Activated naive CD4-positive, alpha-beta T cell treated with anti-CD3 and anti-CD28 coated beads for 36 hours (primary cell): ENCODE measurements at regions not wholly inside any gene's neighbourhood (a gene's known extent, or its start where the extent isn't known, plus 50 kb on each side); places are given as distances from the start of the nearest gene placed in this dataset.
"Not testable (repeated sequence)": the region's sequence is repeated elsewhere in the genome, so short reads cannot be mapped to it uniquely, and the experiment has no call there.

Experiments
- CTCF ChIA-PET: fragments of 350-600 bp; sonication (Branson Sonifier 250); formaldehyde crosslinking; loops from one replicate; lab custom pipeline; 2021; ENCODE audit warnings: antibody characterized with exemption; lab: Charles Lee
- DNase-seq: peaks from one replicate; pipeline ENCODE4 v3.0.0-alpha.2; 2020
- H3K27ac Mint-ChIP-seq: one replicate; pipeline ENCODE4 v1.8.0; 2021; ENCODE audit warnings: mild to moderate bottlenecking, mixed read lengths
- H3K27me3 Mint-ChIP-seq: one replicate; pipeline ENCODE4 v1.8.0; 2021; ENCODE audit warnings: low read depth, mixed read lengths
- H3K36me3 Mint-ChIP-seq: one replicate; pipeline ENCODE4 v1.8.0; 2021; ENCODE audit warnings: low read depth, mixed read lengths
- H3K4me1 Mint-ChIP-seq: one replicate; pipeline ENCODE4 v1.8.0; 2021; ENCODE audit warnings: low read depth, mixed read lengths
- H3K4me3 Mint-ChIP-seq: one replicate; pipeline ENCODE4 v1.8.0; 2021; ENCODE audit warnings: mild to moderate bottlenecking, moderate library complexity, mixed read lengths
- H3K9me3 Mint-ChIP-seq: one replicate; pipeline ENCODE4 v1.8.0; 2021; ENCODE audit warnings: mixed read lengths
- intact Hi-C: fragments of 100-400 bp; cut with micrococcal nuclease; formaldehyde crosslinking; loops from one replicate; pipeline ENCODE4 v1.15.1; 2023

GRCh38 chr4:189202182-189202868 lies 738.3 kb upstream of the FRG1 start:
- Mint-ChIP-seq H3K4me3 (no peak overlapping the region), H3K36me3 (no peaks in the 10 kb centered on the region), H3K9me3 (no peaks in the 10 kb centered on the region), H3K4me1 (peaks cover 4% of the 10 kb centered on the region), H3K27ac (no peak overlapping the region), H3K27me3 (peaks cover 8% of the 10 kb centered on the region)
- DNase-seq = peak; percentile 29
- CTCF ChIA-PET = interaction anchor here (0.8 to 1.0 kb wide), 2 partner anchors 92 to 328 kb away, joined by 3 read pairs; no protein-coding TSS in a partner anchor
- intact Hi-C loops = loop anchor here (2.0 kb wide), 1 partner anchor 1596 kb away; no protein-coding TSS in a partner anchor

- Mint-ChIP-seq H3K9me3 (no peaks in the 10 kb centered on the region), H3K27me3 (peaks cover 8% of the 10 kb centered on the region)
Measured at GRCh38 chr4:189202869-189203271, 737.8 kb upstream of the FRG1 start.

GRCh38 chr4:189204616-189205015 lies 736.1 kb upstream of the FRG1 start:
- H3K36me3 Mint-ChIP-seq = no peaks in the 10 kb centered on the region
- DNase-seq = no peak
- no peak overlapping the region for H3K27ac Mint-ChIP-seq
- H3K4me3 Mint-ChIP-seq = no peak overlapping the region
- H3K4me1 Mint-ChIP-seq = peaks cover 4% of the 10 kb centered on the region
- intact Hi-C loops = no loop called here
- H3K27me3 Mint-ChIP-seq = peaks cover 8% of the 10 kb centered on the region
- H3K9me3 Mint-ChIP-seq = no peaks in the 10 kb centered on the region
- CTCF ChIA-PET = no interaction called here

More at GRCh38 chr4:189202869-189203271, 737.8 kb upstream of the FRG1 start:
- no peak for DNase-seq
- CTCF ChIA-PET = no interaction called here
- H3K27ac Mint-ChIP-seq = no peak overlapping the region
- H3K4me3 Mint-ChIP-seq = no peak overlapping the region
- no peaks in the 10 kb centered on the region for H3K36me3 Mint-ChIP-seq
- H3K4me1 Mint-ChIP-seq = peaks cover 4% of the 10 kb centered on the region
- intact Hi-C loops = loop anchor here (2.0 kb wide), 1 partner anchor 1596 kb away; no protein-coding TSS in a partner anchor

- intact Hi-C loops = no loop called here
- no peaks in the 10 kb centered on the region for H3K36me3 Mint-ChIP-seq
- H3K4me1 Mint-ChIP-seq = peaks cover 4% of the 10 kb centered on the region
- DNase-seq = no peak
- H3K27ac Mint-ChIP-seq = no peak overlapping the region
- no peaks in the 10 kb centered on the region for H3K9me3 Mint-ChIP-seq
- no peak overlapping the region for H3K4me3 Mint-ChIP-seq
- peaks cover 8% of the 10 kb centered on the region for H3K27me3 Mint-ChIP-seq
- CTCF ChIA-PET = no interaction called here
Measured at GRCh38 chr4:189206953-189207352, 733.7 kb upstream of the FRG1 start.

GRCh38 chr4:189207872-189208271 lies 732.8 kb upstream of the FRG1 start:
- Mint-ChIP-seq H3K9me3 (no peaks in the 10 kb centered on the region), H3K27ac (no peak overlapping the region), H3K4me3 (no peak overlapping the region), H3K27me3 (peaks cover 3% of the 10 kb centered on the region), H3K36me3 (no peaks in the 10 kb centered on the region), H3K4me1 (no peaks in the 10 kb centered on the region)
- intact Hi-C loops = no loop called here
- no peak for DNase-seq
- CTCF ChIA-PET = no interaction called here

- Mint-ChIP-seq H3K27ac (no peak overlapping the region), H3K4me3 (no peak overlapping the region), H3K4me1 (no peaks in the 10 kb centered on the region), H3K27me3 (peaks cover 3% of the 10 kb centered on the region), H3K36me3 (no peaks in the 10 kb centered on the region), H3K9me3 (peaks cover 1% of the 10 kb centered on the region)
- CTCF ChIA-PET = no interaction called here
- DNase-seq = no peak
- intact Hi-C loops = no loop called here
Measured at GRCh38 chr4:189215574-189215973, 725.1 kb upstream of the FRG1 start.

GRCh38 chr4:189221691-189222090 lies 719.0 kb upstream of the FRG1 start:
- intact Hi-C loops = no loop called here
- Mint-ChIP-seq H3K4me3 (no peak overlapping the region), H3K9me3 (peaks cover 2% of the 10 kb centered on the region), H3K27me3 (peaks cover 3% of the 10 kb centered on the region), H3K4me1 (no peaks in the 10 kb centered on the region), H3K27ac (no peak overlapping the region), H3K36me3 (no peaks in the 10 kb centered on the region)
- CTCF ChIA-PET = no interaction called here
- no peak for DNase-seq

- no peaks in the 10 kb centered on the region for H3K4me1 Mint-ChIP-seq
- no peaks in the 10 kb centered on the region for H3K27me3 Mint-ChIP-seq
- CTCF ChIA-PET = no interaction called here
- no peaks in the 10 kb centered on the region for H3K9me3 Mint-ChIP-seq
- intact Hi-C loops = no loop called here
- H3K4me3 Mint-ChIP-seq = no peak overlapping the region
- no peak overlapping the region for H3K27ac Mint-ChIP-seq
- H3K36me3 Mint-ChIP-seq = no peaks in the 10 kb centered on the region
- DNase-seq = no peak
Measured at GRCh38 chr4:189228726-189229125, 711.9 kb upstream of the FRG1 start.

- CTCF ChIA-PET = no interaction called here
- peaks cover 3% of the 10 kb centered on the region for H3K9me3 Mint-ChIP-seq
- no peaks in the 10 kb centered on the region for H3K36me3 Mint-ChIP-seq
- H3K4me3 Mint-ChIP-seq = no peak overlapping the region
- no peaks in the 10 kb centered on the region for H3K27me3 Mint-ChIP-seq
- DNase-seq = no peak
- intact Hi-C loops = no loop called here
- no peaks in the 10 kb centered on the region for H3K4me1 Mint-ChIP-seq
- H3K27ac Mint-ChIP-seq = no peak overlapping the region
Measured at GRCh38 chr4:189232274-189232673, 708.4 kb upstream of the FRG1 start.

- H3K27ac Mint-ChIP-seq, H3K36me3 Mint-ChIP-seq, intact Hi-C loops, DNase-seq, H3K27me3 Mint-ChIP-seq, H3K4me3 Mint-ChIP-seq, H3K4me1 Mint-ChIP-seq, CTCF ChIA-PET, H3K9me3 Mint-ChIP-seq: not testable (repeated sequence)
Measured at GRCh38 chr4:189233754-189234153, 706.9 kb upstream of the FRG1 start.

- CTCF ChIA-PET, H3K27me3 Mint-ChIP-seq: not testable (repeated sequence)
Measured at GRCh38 chr4:189234948-189235347, 705.7 kb upstream of the FRG1 start.

GRCh38 chr4:189235599-189235998 lies 705.1 kb upstream of the FRG1 start:
- Mint-ChIP-seq H3K9me3 (peaks cover 3% of the 10 kb centered on the region), H3K27ac (no peak overlapping the region), H3K4me1 (no peaks in the 10 kb centered on the region), H3K4me3 (no peak overlapping the region), H3K27me3 (no peaks in the 10 kb centered on the region), H3K36me3 (no peaks in the 10 kb centered on the region)
- CTCF ChIA-PET = no interaction called here
- no peak for DNase-seq
- intact Hi-C loops = no loop called here

More at GRCh38 chr4:189234948-189235347, 705.7 kb upstream of the FRG1 start:
- H3K4me3 Mint-ChIP-seq, H3K4me1 Mint-ChIP-seq, H3K9me3 Mint-ChIP-seq, intact Hi-C loops, H3K36me3 Mint-ChIP-seq, H3K27ac Mint-ChIP-seq, DNase-seq: not testable (repeated sequence)

GRCh38 chr4:189236321-189236720 lies 704.4 kb upstream of the FRG1 start:
- CTCF ChIA-PET, H3K27me3 Mint-ChIP-seq, H3K27ac Mint-ChIP-seq, DNase-seq, H3K4me1 Mint-ChIP-seq, H3K36me3 Mint-ChIP-seq, H3K4me3 Mint-ChIP-seq, intact Hi-C loops, H3K9me3 Mint-ChIP-seq: not testable (repeated sequence)
